SK-N-SH treated with all-trans-retinoic acid at 6 μM for 48 hours (cell line): ENCODE measurements at regions not wholly inside any gene's neighbourhood (a gene's known extent, or its start where the extent isn't known, plus 50 kb on each side); places are given as distances from the start of the nearest gene placed in this dataset.

ENCODE experiments used
- ESRRG ChIP-seq: fragments of 250-450 bp; sonication (Bioruptor Pico); IDR thresholded peaks from 2 replicates; pipeline ENCODE4 v1.6.1; 2021; ENCODE audit warnings: mild to moderate bottlenecking
- PPARA ChIP-seq: fragments of 250-450 bp; sonication (Bioruptor Pico); IDR thresholded peaks from 2 replicates; pipeline ENCODE4 v1.5.0; 2020; ENCODE audit warnings: mild to moderate bottlenecking, borderline replicate concordance

DNA sequence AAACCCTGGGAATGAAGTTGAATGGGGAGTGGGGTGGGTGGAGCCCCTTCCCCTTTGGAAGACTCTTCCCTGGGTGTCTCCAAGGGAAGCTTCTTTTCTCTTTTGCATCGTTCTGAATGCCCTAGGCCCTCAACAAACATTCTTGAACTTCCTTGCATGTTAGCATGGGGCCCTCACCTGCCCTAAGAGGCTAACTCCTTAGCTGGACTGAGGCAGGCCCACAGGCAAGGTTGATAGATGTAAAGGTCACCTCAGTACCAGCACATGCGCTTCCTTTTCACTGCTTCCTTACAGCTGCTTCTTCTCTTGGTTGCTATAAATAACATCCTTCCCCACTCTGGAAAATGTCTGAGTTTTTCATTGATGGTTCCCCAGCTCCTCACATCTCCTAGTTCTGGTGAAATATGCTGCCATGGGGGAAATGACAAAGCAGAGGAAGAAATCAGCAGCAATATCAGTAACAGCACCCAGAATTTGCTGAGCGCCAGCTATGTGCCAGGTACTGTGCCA lies 160.6 kb upstream of the FRMD6 start:
- no peak for TF ChIP-seq ESRRG
- no peak for TF ChIP-seq PPARA (CRISPR knock-in tag)
